SW 1271 (cell line): ENCODE measurements at regions not wholly inside any gene's neighbourhood (a gene's known extent, or its start where the extent isn't known, plus 50 kb on each side); places are given as distances from the start of the nearest gene placed in this dataset.

Source experiments
- DNase-seq, 2 experiments: peaks; one replicate each; lab custom pipeline; 2025; lab: John Stamatoyannopoulos, UW

- no peak for DNase-seq
Observed at GRCh38 chr2:153196378-153197058, 282.0 kb downstream of the RPRM start.

GRCh38 chr2:153195342-153195741 lies 283.2 kb downstream of the RPRM start:
- DNase-seq = no peak

- no peak for DNase-seq
Observed at GRCh38 chr2:153189091-153189888, 289.3 kb downstream of the RPRM start.

- no peak for DNase-seq
Observed at GRCh38 chr2:153179808-153180207, 298.8 kb downstream of the RPRM start.

GRCh38 chr2:153169609-153170008 lies 309.0 kb downstream of the RPRM start:
- DNase-seq = no peak

- no peak for DNase-seq
Observed at GRCh38 chr2:153165021-153165420, 313.5 kb downstream of the RPRM start.

- DNase-seq = peak in 1 of 2 experiments; percentile 45
Observed at GRCh38 chr2:153163055-153163454, 315.5 kb downstream of the RPRM start.

GRCh38 chr2:153156743-153157142 lies 321.8 kb downstream of the RPRM start:
- no peak for DNase-seq

GRCh38 chr2:153152036-153152435 lies 326.5 kb downstream of the RPRM start:
- DNase-seq = no peak

- DNase-seq = no peak
Observed at GRCh38 chr2:153145470-153145978, 333.0 kb downstream of the RPRM start.

- DNase-seq = no peak
Observed at GRCh38 chr2:153143540-153143939, 335.0 kb downstream of the RPRM start.

- no peak for DNase-seq
Observed at GRCh38 chr2:153140498-153140897, 338.1 kb downstream of the RPRM start.

GRCh38 chr2:153138651-153139375 lies 339.7 kb downstream of the RPRM start:
- no peak for DNase-seq

GRCh38 chr2:153136216-153136615 lies 342.3 kb downstream of the RPRM start:
- DNase-seq = no peak

- DNase-seq = no peak
Observed at GRCh38 chr2:153134725-153135124, 343.8 kb downstream of the RPRM start.

- no peak for DNase-seq
Observed at GRCh38 chr2:153133716-153134115, 344.8 kb downstream of the RPRM start.

- no peak for DNase-seq
Observed at GRCh38 chr2:153132418-153132817, 346.1 kb downstream of the RPRM start.

GRCh38 chr2:153115141-153115540 lies 363.4 kb downstream of the RPRM start:
- no peak for DNase-seq

- DNase-seq = no peak
Observed at GRCh38 chr2:153110486-153110885, 368.1 kb downstream of the RPRM start.

GRCh38 chr2:153109793-153110192 lies 368.8 kb downstream of the RPRM start:
- DNase-seq = no peak

- no peak for DNase-seq
Observed at GRCh38 chr2:153106802-153107477, 371.6 kb downstream of the RPRM start.
